Mammary epithelial cell (primary cell): ENCODE measurements at regions not wholly inside any gene's neighbourhood (a gene's known extent, or its start where the extent isn't known, plus 50 kb on each side); places are given as distances from the start of the nearest gene placed in this dataset.

Experiments used
- CTCF ChIP-seq, 2 donors: IDR thresholded peaks in 1 of 2; conservative IDR thresholded peaks in 1 of 2; 2 replicates each; pipeline ENCODE4 v1.5.1; 2011 to 2012; ENCODE audit warnings: inconsistent platforms in 2 of 2, low read length in 2 of 2, mild to moderate bottlenecking in 2 of 2, control low read depth in 1 of 2, low read depth in 1 of 2; ENCODE audit not compliant: insufficient read depth in 1 of 2; ENCODE audit errors: extremely low read depth in 1 of 2
- EZH2 ChIP-seq: IDR thresholded peaks from 2 replicates; pipeline ENCODE4 v1.6.1; 2012; ENCODE audit warnings: low read length, inconsistent platforms, borderline replicate concordance

- TF ChIP-seq CTCF (conservative IDR thresholded peaks at IDR 0.05 in 1 of 2, IDR thresholded peaks at IDR 0.05 in 1 of 2; ENCODE audit: extremely low read depth in 1 of 2, insufficient read depth in 1 of 2, low read depth in 1 of 2, low read length in 2 of 2) (no peak), EZH2 (no peak)
Measured at GRCh38 chr4:75244325-75244724, 269.9 kb downstream of the RCHY1 start.
